ENCODE measurements at regions not wholly inside any gene's neighbourhood (a gene's known extent, or its start where the extent isn't known, plus 50 kb on each side); places are given as distances from the start of the nearest gene placed in this dataset.

DNA sequence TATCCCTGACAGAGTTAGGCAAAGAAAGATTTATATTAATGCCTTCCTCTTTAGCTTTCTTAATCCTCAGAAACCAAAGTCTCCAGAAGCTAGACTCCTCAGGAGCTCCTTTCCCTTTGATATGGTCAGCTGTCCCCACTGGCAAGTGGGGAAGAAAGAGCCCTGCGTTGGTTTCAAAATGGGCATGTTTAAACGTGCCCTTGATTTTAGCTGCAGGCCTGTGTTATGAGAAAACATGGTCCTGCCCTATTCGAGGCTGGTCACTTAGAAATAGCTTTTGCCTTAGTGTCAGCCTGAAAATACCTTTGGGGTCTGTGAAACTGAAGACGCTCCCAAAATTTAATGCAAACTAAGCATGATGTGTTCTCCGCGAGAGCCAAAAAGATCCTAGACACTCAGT is 135.5 kb upstream of the RARB start:
- no peak for TF ChIP-seq POLR2A (IDR thresholded peaks at IDR 0.05; ENCODE audit: low read depth, low read length)
- TF ChIP-seq, protein P1, sequence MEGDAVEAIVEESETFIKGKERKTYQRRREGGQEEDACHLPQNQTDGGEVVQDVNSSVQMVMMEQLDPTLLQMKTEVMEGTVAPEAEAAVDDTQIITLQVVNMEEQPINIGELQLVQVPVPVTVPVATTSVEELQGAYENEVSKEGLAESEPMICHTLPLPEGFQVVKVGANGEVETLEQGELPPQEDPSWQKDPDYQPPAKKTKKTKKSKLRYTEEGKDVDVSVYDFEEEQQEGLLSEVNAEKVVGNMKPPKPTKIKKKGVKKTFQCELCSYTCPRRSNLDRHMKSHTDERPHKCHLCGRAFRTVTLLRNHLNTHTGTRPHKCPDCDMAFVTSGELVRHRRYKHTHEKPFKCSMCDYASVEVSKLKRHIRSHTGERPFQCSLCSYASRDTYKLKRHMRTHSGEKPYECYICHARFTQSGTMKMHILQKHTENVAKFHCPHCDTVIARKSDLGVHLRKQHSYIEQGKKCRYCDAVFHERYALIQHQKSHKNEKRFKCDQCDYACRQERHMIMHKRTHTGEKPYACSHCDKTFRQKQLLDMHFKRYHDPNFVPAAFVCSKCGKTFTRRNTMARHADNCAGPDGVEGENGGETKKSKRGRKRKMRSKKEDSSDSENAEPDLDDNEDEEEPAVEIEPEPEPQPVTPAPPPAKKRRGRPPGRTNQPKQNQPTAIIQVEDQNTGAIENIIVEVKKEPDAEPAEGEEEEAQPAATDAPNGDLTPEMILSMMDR (conservative IDR thresholded peaks at IDR 0.05; ENCODE audit: low read depth, low read length) = no peak
- TF ChIP-seq, protein P2, sequence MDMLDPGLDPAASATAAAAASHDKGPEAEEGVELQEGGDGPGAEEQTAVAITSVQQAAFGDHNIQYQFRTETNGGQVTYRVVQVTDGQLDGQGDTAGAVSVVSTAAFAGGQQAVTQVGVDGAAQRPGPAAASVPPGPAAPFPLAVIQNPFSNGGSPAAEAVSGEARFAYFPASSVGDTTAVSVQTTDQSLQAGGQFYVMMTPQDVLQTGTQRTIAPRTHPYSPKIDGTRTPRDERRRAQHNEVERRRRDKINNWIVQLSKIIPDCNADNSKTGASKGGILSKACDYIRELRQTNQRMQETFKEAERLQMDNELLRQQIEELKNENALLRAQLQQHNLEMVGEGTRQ (IDR thresholded peaks at IDR 0.05; ENCODE audit: low read depth, low read length) = no peak
- TF ChIP-seq RAD21 (IDR thresholded peaks at IDR 0.05; ENCODE audit: low read length) = no peak
- no peak for TF ChIP-seq CEBPB (IDR thresholded peaks at IDR 0.05; ENCODE audit: low read depth, low read length)
- no peak for TF ChIP-seq CHD1 (IDR thresholded peaks at IDR 0.05; ENCODE audit: low read depth, low read length)
